ENCODE measurements at regions not wholly inside any gene's neighbourhood (a gene's known extent, or its start where the extent isn't known, plus 50 kb on each side); places are given as distances from the start of the nearest gene placed in this dataset.
"Not testable (repeated sequence)": the region's sequence is repeated elsewhere in the genome, so short reads cannot be mapped to it uniquely, and the experiment has no call there.

DNA sequence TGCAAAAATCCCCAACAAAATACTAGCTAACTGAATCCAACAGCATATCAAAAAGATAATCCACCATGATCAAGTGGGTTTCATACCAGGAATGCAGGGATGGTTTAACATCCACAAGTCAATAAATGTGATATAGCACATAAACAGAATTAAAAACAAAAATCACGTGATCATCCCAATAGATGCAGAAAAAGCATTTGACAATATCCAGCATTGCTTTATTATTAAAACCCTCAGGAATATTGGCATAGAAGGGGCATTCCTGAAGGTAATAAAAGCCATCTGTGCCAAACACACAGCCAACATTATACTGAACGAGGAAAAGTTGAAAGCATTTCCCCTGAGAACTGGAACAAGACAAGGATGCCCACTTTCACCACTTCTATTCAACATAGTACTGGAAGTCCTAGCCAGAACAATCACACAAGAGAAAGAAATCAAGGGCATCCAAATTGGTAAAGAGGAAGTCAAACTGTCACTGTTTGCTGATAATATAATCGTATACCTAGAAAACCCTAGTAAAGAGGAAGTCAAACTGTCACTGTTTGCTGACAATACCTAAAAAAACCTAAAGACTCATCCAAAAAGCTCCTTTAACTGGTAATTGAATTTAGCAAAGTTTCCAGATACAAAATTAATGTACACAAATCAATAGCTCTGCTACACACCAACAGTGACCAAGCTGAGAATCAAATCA, 109.8 kb downstream of the RNASET2 start:
- TF ChIP-seq, protein P1, sequence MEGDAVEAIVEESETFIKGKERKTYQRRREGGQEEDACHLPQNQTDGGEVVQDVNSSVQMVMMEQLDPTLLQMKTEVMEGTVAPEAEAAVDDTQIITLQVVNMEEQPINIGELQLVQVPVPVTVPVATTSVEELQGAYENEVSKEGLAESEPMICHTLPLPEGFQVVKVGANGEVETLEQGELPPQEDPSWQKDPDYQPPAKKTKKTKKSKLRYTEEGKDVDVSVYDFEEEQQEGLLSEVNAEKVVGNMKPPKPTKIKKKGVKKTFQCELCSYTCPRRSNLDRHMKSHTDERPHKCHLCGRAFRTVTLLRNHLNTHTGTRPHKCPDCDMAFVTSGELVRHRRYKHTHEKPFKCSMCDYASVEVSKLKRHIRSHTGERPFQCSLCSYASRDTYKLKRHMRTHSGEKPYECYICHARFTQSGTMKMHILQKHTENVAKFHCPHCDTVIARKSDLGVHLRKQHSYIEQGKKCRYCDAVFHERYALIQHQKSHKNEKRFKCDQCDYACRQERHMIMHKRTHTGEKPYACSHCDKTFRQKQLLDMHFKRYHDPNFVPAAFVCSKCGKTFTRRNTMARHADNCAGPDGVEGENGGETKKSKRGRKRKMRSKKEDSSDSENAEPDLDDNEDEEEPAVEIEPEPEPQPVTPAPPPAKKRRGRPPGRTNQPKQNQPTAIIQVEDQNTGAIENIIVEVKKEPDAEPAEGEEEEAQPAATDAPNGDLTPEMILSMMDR (IDR thresholded peaks at IDR 0.05) = not testable (repeated sequence)
- TF ChIP-seq ZFX (IDR thresholded peaks at IDR 0.05; ENCODE audit: borderline replicate concordance) = not testable (repeated sequence)

Measured in 22Rv1 (cell line).